SK-N-SH (cell line): ENCODE measurements at regions not wholly inside any gene's neighbourhood (a gene's known extent, or its start where the extent isn't known, plus 50 kb on each side); places are given as distances from the start of the nearest gene placed in this dataset.

ENCODE experiments used
- CTCF ChIA-PET: fragments of 300-600, 350-600 bp; formaldehyde crosslinking; extraction: SDS; loops from one replicate; lab custom pipeline; 2021; lab: Yijun Ruan, JAX
- POLR2A ChIA-PET: fragments of 350-600 bp; sonication (Branson Sonifier 250); formaldehyde crosslinking; extraction: SDS; loops from one replicate; lab custom pipeline; 2020; ENCODE audit warnings: antibody characterized with exemption, inconsistent platforms; lab: Yijun Ruan, JAX
- DNase-seq: peaks from one replicate; pipeline ENCODE4 v3.0.0; 2012
- H2AFZ ChIP-seq: fragments of 200-600 bp; sonication (generic); 2 replicates; pipeline ENCODE4 v1.8.1; 2016; ENCODE audit warnings: antibody characterized with exemption, mild to moderate bottlenecking, low read depth
- H3F3A ChIP-seq: fragments of 200-600 bp; sonication (generic); replicated peaks from 2 replicates; pipeline ENCODE3; 2016; ENCODE audit warnings: antibody characterized with exemption, mild to moderate bottlenecking; ENCODE audit not compliant: insufficient read depth
- H3K27ac ChIP-seq, 2 experiments: fragments of 200-500 bp in 1 of 2; fragments of 200-600 bp in 1 of 2; sonication (Bioruptor generic) in 1 of 2; sonication (generic), shearing (Covaris generic) in 1 of 2; 2 replicates each; pipeline versions ENCODE4 v1.5.1 to v1.6.1; 2014 to 2016; ENCODE audit warnings: low read depth in 2 of 2, inconsistent platforms in 1 of 2, low read length in 1 of 2, mild to moderate bottlenecking in 1 of 2, mixed read lengths in 1 of 2
- H3K27me3 ChIP-seq: fragments of 200-600 bp; sonication (generic), shearing (Covaris generic); 2 replicates; pipeline ENCODE4 v1.6.1; 2016; ENCODE audit warnings: mixed run types; ENCODE audit not compliant: insufficient read depth
- H3K36me3 ChIP-seq, 2 experiments: fragments of 200-500 bp in 1 of 2; fragments of 200-600 bp in 1 of 2; sonication (Bioruptor generic) in 1 of 2; sonication (generic) in 1 of 2; replicated peaks in 1 of 2; 2 replicates each; pipeline versions ENCODE3 to v1.5.1; 2014 to 2016; ENCODE audit warnings: low read length in 1 of 2, mild to moderate bottlenecking in 1 of 2; ENCODE audit not compliant: insufficient read depth in 2 of 2, control insufficient read depth in 1 of 2
- H3K4me1 ChIP-seq, 2 experiments: fragments of 200-500 bp in 1 of 2; fragments of 200-600 bp in 1 of 2; sonication (Bioruptor generic) in 1 of 2; sonication (generic), shearing (Covaris generic) in 1 of 2; 2 replicates each; pipeline versions ENCODE4 v1.5.1 to v1.6.1; 2014 to 2016; ENCODE audit warnings: low read depth in 1 of 2, low read length in 1 of 2, mixed run types in 1 of 2; ENCODE audit not compliant: insufficient read depth in 2 of 2, control insufficient read depth in 1 of 2
- H3K4me2 ChIP-seq: fragments of 200-600 bp; sonication (generic), shearing (Covaris generic); 2 replicates; pipeline ENCODE4 v1.6.1; 2017; ENCODE audit warnings: mixed run types
- H3K4me3 ChIP-seq, 2 experiments: fragments of 200-500 bp in 1 of 2; fragments of 200-600 bp in 1 of 2; sonication (Bioruptor generic) in 1 of 2; sonication (generic), shearing (Covaris generic) in 1 of 2; 2 replicates each; pipeline versions ENCODE4 v1.5.1 to v1.8.1; 2014 to 2016; ENCODE audit warnings: low read depth in 2 of 2, inconsistent platforms in 1 of 2, low read length in 1 of 2, mild to moderate bottlenecking in 1 of 2, mixed read lengths in 1 of 2, moderate library complexity in 1 of 2
- H3K79me2 ChIP-seq: fragments of 200-600 bp; sonication (generic); 2 replicates; pipeline ENCODE4 v1.8.1; 2017; ENCODE audit warnings: mild to moderate bottlenecking; ENCODE audit not compliant: insufficient read depth
- H3K9ac ChIP-seq: fragments of 200-600 bp; sonication (generic); 2 replicates; pipeline ENCODE4 v1.6.1; 2017; ENCODE audit warnings: mixed run types
- H3K9me2 ChIP-seq: fragments of 200-600 bp; sonication (generic); 2 replicates; pipeline ENCODE4 v1.6.1; 2017; ENCODE audit warnings: mixed run types
- H3K9me3 ChIP-seq: fragments of 200-600 bp; sonication (generic); 2 replicates; pipeline ENCODE4 v1.6.1; 2017; ENCODE audit warnings: mixed run types, mild to moderate bottlenecking, moderate library complexity
- H4K20me1 ChIP-seq: fragments of 200-600 bp; sonication (generic); 2 replicates; pipeline ENCODE4 v1.6.1; 2017; ENCODE audit warnings: mild to moderate bottlenecking, mixed run types; ENCODE audit not compliant: insufficient read depth
- CHD2 ChIP-seq: fragments of 150-350 bp; IDR thresholded peaks from 2 replicates; pipeline ENCODE4 v1.6.1; 2018; ENCODE audit warnings: low read length; ENCODE audit not compliant: partially characterized antibody
- CTCF ChIP-seq: fragments of 200-600 bp; sonication (generic); IDR thresholded peaks from 2 replicates; pipeline ENCODE4 v1.6.1; 2017; ENCODE audit warnings: antibody characterized with exemption, mild to moderate bottlenecking, moderate library complexity
- EP300 ChIP-seq, 2 experiments: IDR thresholded peaks; 2 replicates each; pipeline versions ENCODE4 v1.4.0 to v1.6.1; 2012; ENCODE audit warnings: borderline replicate concordance in 1 of 2, low read depth in 1 of 2, low read length in 1 of 2
- NFIC ChIP-seq: IDR thresholded peaks from 2 replicates; pipeline ENCODE4 v1.4.0; 2012; ENCODE audit warnings: borderline replicate concordance
- NRF1 ChIP-seq: IDR thresholded peaks from 2 replicates; pipeline ENCODE4 v1.6.1; 2012; ENCODE audit warnings: low read depth, mild to moderate bottlenecking, low read length
- POLR2AphosphoS5 ChIP-seq: IDR thresholded peaks from 2 replicates; pipeline ENCODE4 v1.6.1; 2012; ENCODE audit warnings: low read depth, low read length
- RFX5 ChIP-seq: IDR thresholded peaks from 2 replicates; pipeline ENCODE4 v1.6.1; 2012; ENCODE audit warnings: mild to moderate bottlenecking, improper control_type of control experiment, low read length
- SMC3 ChIP-seq: IDR thresholded peaks from 2 replicates; pipeline ENCODE4 v1.6.1; 2012; ENCODE audit warnings: low read depth, low read length, improper control_type of control experiment
- TCF12 ChIP-seq: IDR thresholded peaks from 2 replicates; pipeline ENCODE4 v1.4.0; 2012
- TEAD4 ChIP-seq: IDR thresholded peaks from 2 replicates; pipeline ENCODE4 v1.4.0; 2012; ENCODE audit warnings: mild to moderate bottlenecking, borderline replicate concordance; ENCODE audit not compliant: insufficient read depth
- USF2 ChIP-seq: fragments of 150-350 bp; IDR thresholded peaks from 2 replicates; pipeline ENCODE4 v1.6.1; 2017; ENCODE audit warnings: antibody characterized with exemption, low read length, low read depth, borderline replicate concordance
- WGBS: methylation state at CpG from one replicate; pipeline ENCODE4 v1.1.6; 2017; ENCODE audit warnings: low lambda C conversion rate; 5-methylcytosine and 5-hydroxymethylcytosine counted together
- TF ChIP-seq, protein P1 (sequence below): IDR thresholded peaks from 2 replicates; pipeline ENCODE4 v1.4.0; 2012; ENCODE audit warnings: low read depth, borderline replicate concordance
- TF ChIP-seq, protein P2 (sequence below): IDR thresholded peaks from 2 replicates; pipeline ENCODE4; 2012

- TF ChIP-seq NRF1 (no peak), POLR2AphosphoS5 (no peak), EP300 (IDR thresholded peaks at IDR 0.05; ENCODE audit: borderline replicate concordance in 1 of 2, low read depth in 1 of 2, low read length in 1 of 2) (no peak)
These were observed 239.8 kb downstream of the HAUS1 start (continued) for GRCh38 chr18:46343931-46344372.

DNA sequence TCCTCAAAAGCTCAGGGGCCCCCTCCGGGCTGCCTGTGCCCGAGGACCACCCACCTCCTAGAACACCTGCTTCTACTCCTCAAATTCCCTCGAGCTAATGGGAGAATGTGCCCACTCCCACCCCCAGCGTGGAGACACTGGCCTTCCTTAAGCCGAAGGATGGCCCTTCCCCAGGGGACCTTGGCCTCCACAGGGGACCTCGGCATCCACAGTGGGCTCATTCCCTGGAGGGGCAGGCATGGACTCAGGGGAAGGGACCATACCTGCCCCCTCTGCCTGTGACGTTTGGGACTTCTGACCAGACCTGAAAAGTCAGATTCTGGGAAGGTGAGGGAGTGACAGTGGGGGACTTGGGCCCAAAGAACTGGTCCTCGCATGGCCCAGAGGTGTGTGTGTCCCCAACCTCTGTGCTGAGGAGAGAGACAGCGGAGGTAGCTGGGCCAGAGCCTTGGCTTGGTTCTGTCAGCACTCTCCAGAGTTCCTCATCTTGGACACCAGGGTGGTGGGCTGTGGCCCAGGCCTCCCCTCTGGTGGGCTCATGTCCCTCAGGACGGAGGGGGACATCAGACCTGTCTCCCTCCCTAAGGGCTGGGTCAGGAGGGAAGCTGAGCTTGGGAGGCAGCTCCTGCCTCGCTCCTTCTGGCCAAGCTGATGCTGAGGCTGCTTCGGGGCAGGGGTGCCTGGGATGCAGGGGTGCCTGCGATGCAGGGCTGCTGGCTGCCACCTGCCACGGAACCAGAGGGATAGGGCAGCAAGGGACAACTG is 240.4 kb downstream of the HAUS1 start:
- no peaks in the 10 kb centered on the region for H3K36me3 ChIP-seq
- H3K27ac ChIP-seq, result no peak overlapping the region
- no peaks in the 10 kb centered on the region for H4K20me1 ChIP-seq
- 64% methylated on average over 8 of the region's 14 CpGs for WGBS
- no peak overlapping the region for H2AFZ ChIP-seq
- H3K9ac ChIP-seq, result no peak overlapping the region
- peaks cover 0 to 25% of the 10 kb centered on the region in 2 experiments; a peak in 1 of 4 replicates for H3K4me1 ChIP-seq
- POLR2A ChIA-PET, result no interaction called here
- no peak overlapping the region for H3K4me3 ChIP-seq
- H3K27me3 ChIP-seq, result no peaks in the 10 kb centered on the region
- no peaks in the 10 kb centered on the region for H3K79me2 ChIP-seq
- TF ChIP-seq USF2 (no peak), TCF12 (no peak), SMC3 (no peak), EP300 (IDR thresholded peaks at IDR 0.05; ENCODE audit: borderline replicate concordance in 1 of 2, low read depth in 1 of 2, low read length in 1 of 2) (no peak), CTCF (no peak), TEAD4 (no peak), NFIC (no peak), CHD2 (no peak), RFX5 (no peak)
- TF ChIP-seq, protein P1, sequence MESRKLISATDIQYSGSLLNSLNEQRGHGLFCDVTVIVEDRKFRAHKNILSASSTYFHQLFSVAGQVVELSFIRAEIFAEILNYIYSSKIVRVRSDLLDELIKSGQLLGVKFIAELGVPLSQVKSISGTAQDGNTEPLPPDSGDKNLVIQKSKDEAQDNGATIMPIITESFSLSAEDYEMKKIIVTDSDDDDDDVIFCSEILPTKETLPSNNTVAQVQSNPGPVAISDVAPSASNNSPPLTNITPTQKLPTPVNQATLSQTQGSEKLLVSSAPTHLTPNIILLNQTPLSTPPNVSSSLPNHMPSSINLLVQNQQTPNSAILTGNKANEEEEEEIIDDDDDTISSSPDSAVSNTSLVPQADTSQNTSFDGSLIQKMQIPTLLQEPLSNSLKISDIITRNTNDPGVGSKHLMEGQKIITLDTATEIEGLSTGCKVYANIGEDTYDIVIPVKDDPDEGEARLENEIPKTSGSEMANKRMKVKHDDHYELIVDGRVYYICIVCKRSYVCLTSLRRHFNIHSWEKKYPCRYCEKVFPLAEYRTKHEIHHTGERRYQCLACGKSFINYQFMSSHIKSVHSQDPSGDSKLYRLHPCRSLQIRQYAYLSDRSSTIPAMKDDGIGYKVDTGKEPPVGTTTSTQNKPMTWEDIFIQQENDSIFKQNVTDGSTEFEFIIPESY, result no peak
- TF ChIP-seq, protein P2, sequence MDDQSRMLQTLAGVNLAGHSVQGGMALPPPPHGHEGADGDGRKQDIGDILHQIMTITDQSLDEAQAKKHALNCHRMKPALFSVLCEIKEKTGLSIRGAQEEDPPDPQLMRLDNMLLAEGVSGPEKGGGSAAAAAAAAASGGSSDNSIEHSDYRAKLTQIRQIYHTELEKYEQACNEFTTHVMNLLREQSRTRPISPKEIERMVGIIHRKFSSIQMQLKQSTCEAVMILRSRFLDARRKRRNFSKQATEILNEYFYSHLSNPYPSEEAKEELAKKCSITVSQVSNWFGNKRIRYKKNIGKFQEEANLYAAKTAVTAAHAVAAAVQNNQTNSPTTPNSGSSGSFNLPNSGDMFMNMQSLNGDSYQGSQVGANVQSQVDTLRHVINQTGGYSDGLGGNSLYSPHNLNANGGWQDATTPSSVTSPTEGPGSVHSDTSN, result no peak
- TF ChIP-seq, all 33 proteins: peak for 0
- Histone ChIP-seq H3K9me3 (no peaks in the 10 kb centered on the region), H3K9me2 (no peaks in the 10 kb centered on the region), H3F3A (no peaks in the 10 kb centered on the region), H3K4me2 (no peak overlapping the region)
- no peak for DNase-seq
- CTCF ChIA-PET, result interaction anchor here (0.9 to 1.2 kb wide), 2 partner anchors 172 to 313 kb away, joined by 3 read pairs; no protein-coding TSS in a partner anchor
